ENCODE measurements at regions not wholly inside any gene's neighbourhood (a gene's known extent, or its start where the extent isn't known, plus 50 kb on each side); places are given as distances from the start of the nearest gene placed in this dataset.

DNA sequence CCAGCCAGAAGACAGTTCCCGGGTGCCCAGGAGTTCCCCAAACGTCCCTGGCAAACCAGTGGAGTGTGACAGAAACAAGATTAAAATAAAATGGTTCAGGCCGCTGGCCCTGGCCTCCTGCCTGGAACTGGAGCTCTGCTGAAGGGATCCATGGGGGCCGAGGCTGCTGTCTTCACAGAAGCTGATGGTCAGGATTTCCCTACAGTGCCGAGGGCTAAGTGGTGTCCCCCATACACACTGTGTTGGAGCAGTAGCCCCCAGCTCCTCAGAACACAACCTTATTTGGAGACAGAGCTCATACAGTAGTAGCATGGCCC lies 55.9 kb downstream of the MRPL36 start:
- TF ChIP-seq YY1 (IDR thresholded peaks at IDR 0.05; ENCODE audit: insufficient read depth, insufficient read length) (no peak), ZNF274 (IDR thresholded peaks at IDR 0.05; ENCODE audit: low read depth, low read length) (no peak)
